GM18861 (cell line): ENCODE measurements at regions not wholly inside any gene's neighbourhood (a gene's known extent, or its start where the extent isn't known, plus 50 kb on each side); places are given as distances from the start of the nearest gene placed in this dataset.
"Not testable (repeated sequence)": the region's sequence is repeated elsewhere in the genome, so short reads cannot be mapped to it uniquely, and the experiment has no call there.

Experiments
- ATAC-seq: cut with Tn5 transposase; IDR thresholded peaks from one replicate; pipeline ENCODE4 v1.9.1; 2021; ENCODE audit not compliant: unreplicated experiment

DNA sequence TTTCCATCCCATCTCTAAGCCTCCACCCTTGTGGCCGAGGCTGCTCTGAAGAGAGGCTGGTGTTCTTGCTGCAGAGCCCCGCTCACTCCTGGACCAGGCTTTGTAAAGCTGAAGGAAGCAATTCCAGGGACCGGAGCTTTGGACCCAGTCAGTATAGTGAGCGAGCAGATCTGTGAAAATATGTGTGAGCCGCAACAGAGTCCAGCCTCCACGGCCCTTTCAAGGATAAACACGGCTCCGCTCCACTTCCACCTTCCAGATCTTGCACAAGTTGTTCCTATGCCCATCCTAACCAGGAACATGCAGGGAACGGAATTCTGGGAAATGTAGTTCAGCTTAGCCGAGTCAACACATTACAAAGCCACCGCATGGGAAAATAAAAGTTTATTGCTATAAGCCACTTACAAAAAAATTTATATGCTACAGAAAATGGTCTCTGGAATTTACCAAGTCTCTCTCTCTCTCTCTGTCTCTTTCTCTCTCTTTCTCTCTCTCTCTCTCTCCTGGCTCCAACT lies 151.7 kb upstream of the ZNF521 start:
- no peak for ATAC-seq

DNA sequence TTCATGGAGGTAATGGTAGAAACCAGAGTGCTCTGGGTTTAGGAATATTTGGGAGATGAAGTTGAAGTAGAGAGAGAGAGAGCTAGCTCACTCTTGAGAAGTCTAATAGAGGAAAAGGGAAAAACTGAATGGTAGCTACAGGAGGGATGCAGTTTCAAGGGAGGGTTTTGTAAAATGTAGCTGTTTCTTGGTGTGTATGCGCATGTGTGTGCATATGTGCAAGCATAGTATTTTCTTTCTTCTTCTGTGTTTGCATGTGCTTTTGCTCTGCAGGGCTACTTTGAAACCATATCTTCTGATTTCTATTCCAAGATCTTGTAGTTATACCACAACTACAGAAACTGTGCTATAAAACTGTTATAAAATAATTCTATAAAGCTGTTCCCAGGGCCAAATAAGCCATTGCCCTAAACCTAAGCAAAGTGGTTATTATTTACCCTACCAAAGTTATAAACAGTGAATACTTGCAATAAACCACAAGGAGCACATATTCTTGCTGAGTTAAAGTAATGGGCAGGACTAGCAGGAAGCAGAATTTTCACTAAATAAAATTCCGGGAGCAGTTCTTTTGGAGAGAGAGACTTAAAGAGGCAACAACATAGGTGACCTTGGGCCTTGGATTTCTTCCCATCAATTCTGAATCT lies 145.3 kb upstream of the ZNF521 start:
- ATAC-seq, result no peak

DNA sequence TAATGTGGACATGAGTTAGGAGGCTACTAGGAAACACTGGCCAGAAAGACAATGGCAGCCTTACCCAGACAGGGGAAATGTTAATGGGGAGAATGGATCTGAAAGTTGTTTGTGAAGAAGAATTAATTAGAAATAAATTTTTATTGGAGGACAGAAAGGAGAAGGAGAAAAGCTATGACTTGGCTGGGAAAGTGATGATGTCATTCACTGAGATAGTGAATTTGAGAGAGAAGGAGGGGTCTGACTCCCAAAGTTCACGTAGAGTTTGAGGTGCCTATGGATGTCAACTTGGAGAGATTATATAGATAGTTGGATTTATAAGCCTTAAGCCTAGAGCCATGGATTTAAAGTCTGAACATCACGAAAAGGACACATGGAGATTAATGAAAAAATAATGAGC lies 144.6 kb upstream of the ZNF521 start:
- ATAC-seq, result no peak

DNA sequence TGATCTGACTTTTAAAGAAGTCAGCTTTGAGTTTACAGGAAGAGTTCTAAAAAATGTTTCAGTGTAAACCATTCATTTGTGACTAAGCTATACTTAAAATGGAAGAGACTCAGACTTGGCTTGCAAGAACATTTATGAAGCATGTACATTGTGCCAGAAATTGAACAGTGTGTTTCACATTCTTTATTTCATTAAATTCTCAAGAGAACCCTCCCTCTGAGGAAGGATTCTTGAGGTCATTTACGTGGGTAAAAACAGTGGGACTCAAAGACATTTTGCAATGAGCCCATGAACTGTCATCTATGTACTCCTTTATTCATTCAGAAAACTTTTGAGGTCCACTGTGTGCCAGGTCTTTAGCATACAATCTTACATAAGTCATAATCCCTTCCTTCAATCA lies 143.6 kb upstream of the ZNF521 start:
- ATAC-seq, result no peak

DNA sequence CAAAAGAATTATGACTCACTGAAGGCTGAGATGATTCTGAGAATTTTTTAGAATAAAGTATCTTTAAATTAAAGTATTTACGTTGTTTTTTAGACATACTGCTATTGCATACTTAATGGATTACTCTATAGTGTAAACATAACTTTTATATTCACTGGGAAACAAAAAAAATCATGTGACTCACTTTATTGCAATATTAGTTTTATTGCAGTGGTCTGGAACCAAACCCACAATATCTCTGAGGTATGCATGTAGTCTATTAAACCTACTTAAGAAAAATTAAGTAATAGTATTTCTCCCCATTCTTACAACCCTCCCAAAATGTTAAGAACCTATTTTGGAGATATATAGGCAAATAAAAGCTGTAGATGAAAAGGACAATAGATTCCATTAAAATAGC lies 142.9 kb upstream of the ZNF521 start:
- no peak for ATAC-seq

DNA sequence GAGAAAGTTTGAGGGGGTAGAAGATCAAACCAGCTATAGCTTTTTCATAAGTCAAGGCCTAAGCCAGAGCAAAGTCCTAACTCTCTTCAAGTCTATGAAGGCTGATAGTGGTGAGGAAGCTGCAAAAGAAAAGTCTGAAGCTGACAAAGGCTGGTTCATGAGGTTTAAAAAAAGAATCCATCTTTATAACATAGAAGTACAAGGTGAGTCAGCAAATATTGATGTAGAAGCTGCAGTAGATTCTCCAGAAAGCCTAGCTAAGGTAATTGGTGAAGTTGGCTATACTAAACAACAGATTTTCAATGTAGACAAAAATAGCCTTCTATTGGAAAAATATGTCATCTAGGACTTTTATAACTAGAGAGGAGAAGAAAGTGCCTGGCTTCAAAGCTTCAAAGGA lies 141.4 kb upstream of the ZNF521 start:
- no peak for ATAC-seq

DNA sequence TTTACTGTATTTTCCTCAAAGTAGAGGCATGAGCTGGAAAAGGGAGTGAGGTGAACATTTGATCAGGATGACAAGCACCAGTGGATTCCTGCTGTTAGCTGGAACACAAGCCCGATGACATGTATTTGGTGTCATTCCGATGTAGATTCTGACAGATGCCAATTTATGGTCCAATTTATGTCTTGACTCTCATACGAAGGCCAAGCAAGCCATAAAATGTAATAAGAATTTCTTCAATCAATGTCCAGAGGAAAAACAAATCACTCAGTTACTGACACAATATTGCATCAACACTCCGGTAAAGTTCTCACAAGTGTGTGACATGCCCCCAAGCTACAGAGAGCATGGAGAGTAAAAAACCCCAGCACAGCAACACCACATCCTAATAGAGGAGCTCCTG lies 138.3 kb upstream of the ZNF521 start:
- no peak for ATAC-seq

DNA sequence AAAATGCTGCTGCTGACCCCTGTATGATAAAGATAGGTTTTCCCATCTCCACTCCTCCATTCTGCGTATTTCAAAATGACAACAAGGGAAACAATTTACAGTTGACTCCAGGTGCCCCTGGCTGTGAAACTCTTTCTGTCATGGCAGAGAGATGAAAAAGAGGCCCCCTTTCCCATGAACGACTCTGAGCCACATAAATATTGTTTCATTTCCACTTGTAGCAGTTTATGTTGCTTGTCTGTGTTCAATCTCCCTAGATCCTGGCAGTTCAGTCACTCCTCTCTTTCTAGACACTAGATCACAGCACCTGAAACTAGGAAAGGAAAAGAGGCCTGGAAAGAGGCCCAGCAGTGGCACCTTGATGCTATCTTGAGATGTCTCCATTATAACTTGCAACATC lies 121.0 kb upstream of the ZNF521 start:
- no peak for ATAC-seq

DNA sequence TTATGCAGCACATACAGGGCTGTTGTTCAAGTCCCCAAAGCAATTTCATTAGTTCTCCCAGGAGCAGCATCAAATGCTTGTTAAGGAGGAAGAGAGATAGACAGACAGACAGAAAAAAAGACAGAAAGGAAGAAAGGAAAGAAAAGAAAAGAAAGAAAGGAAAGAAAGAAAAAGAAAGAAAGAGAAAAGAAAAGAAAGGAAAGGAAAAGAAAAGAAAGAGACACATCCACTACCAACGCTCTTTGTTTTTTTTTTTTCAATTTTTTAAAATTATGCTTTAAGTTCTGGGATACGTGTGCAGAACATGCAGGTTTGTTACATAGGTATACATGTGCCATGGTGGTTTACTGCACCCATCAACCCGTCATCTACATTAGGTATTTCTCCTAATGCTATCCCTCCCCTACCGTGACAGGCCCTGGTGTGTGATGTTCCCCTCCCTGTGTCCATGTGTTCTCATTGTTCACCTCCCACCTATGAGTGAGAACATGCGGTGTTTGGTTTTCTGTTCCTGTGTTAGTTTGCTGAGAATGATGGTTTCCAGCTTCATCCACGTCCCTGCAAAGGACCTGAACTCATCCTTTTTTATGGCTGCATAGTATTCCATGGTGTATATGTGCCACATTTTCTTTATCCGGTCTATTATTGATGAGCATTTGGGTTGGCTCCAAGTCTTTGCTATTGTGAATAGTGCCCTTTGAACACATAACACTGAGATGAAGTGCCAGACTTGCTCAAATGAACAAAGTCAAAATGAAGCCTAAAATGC lies 119.0 kb upstream of the ZNF521 start:
- not testable (repeated sequence) for ATAC-seq

DNA sequence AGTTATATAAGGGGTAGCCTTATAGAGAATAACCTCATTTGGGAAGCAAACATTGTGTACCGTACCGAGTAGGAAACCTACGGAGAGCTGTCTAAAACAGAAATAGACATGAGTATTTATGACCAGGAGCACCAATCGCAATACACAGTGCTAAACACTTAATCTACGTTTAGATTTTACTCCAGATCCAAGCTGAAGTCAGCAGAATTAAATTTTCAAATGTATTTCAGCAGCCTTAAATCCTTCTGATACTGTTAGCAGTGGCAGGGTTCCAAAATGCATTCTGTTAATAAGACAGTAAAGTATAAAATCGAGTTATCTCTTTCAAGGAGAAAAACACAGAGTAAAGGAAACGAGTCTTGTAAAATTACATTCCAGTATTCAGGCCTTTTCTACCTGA lies 118.1 kb upstream of the ZNF521 start:
- no peak for ATAC-seq

DNA sequence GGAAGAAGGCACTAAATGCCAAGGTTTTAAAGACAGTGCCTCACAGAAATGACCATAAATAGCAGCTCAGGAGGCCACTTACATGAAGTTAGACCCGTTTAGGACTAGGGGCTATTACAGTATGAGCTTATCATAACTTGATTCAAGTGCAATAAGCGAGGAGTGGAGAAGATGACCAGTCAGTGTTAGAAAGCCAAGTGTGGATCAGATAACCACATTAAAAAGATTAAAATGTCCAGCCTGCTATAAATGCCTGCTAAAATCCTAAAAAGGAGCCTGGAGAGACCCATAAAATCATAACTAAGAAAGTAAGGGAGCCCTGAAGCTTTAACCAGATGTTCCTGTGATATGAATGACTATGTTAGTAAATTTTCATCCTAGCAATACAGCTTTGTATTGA lies 117.5 kb upstream of the ZNF521 start:
- ATAC-seq, result no peak

DNA sequence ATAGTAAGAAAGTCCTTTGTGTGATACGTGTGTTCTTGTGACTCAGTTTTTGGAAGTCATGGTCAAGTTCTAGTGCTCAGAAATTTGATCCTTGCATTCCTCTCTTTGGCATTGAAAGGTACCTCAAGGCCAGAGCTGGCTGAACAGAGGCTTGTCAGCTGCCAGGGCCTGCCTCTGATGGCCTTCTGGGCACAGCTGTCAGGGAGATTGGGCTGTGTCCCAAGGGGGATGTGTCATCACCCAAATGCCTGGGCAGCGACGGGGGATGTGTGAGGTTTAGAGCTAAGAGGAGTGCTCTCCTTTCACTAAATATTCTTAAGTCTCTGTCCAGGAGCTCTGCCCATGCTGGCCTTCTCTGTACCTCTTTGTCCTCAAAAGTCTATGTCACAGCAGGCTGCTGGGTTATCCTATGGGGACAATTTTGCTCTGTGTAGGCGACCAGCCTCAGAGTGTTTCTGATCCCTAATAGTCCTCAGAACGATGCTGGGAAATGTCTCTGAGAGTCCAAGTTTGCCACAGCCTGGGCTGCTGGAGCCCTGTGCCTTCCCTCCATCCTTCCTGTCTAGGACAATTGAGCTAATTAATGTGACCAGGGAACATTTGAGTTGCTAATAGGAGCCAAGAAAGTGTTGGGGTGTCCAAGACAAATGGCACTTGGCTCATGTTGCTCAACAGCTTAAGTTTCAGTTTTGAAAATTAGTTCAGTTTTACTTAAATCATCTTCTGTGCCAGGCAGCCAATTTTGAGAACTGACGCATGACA lies 115.4 kb upstream of the ZNF521 start:
- ATAC-seq, result no peak

DNA sequence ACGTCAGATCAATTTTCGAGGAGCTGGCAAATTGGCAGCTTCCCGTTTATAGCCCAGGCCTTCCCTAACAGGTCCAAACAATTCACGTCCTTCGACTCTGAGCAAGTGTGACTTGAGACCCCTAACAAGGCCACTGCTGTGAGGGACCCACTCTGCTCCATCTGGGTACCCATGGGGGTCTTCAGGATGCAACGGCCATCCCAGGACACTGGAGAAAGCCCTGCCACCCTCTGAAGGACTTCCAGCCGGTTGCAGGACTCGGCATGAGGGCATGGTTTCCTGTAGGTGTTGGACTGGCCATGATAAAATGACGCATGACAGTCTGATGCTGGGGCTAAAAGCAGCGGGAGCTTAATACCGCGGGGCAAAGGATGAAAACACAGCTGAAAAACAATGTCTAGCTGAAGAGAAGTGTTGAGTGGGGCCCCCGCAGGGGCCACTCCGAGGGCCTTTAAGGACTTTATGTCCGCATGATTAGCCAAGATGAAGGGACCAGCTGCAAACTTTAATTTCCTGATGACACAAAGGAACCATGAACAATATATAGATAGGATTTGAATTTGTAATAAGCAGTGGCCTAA lies 113.3 kb upstream of the ZNF521 start:
- no peak for ATAC-seq

DNA sequence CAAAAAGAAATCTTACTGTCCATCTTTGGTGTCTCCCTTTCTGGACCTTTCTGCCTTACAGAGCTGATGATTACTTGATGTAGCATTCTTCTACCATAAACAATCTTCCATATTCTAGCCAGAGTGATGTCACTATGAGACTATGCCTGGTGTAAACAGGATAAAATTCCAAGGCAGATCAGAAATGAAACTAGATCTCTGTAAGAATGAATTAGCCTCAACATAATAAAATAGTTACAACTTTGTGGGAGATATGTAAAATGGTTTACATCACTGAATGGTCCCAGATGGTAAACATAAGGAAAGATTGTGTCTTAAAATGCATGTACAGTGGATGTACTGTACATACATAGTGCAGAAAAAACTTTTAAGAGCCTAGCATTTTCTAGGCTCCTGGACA lies 112.3 kb upstream of the ZNF521 start:
- no peak for ATAC-seq

DNA sequence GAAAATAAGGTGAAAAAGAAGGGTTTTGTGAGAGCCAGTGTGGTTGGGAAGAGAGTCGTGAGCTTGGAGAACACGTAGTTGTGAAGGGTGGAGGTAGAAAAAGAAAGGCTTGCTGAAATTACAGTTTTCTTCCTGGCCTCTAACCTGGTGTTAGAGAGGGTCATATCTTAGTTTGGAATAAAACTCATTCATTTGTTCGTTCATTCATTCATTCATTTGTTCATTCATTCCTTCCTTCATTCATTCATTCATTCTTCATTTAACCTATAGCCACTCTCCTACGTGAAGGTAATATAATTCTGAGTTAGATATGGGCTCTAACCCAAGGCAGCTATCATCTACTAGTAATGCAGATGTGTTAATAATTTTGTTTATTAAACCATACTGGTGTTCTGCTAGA lies 111.8 kb upstream of the ZNF521 start:
- no peak for ATAC-seq

DNA sequence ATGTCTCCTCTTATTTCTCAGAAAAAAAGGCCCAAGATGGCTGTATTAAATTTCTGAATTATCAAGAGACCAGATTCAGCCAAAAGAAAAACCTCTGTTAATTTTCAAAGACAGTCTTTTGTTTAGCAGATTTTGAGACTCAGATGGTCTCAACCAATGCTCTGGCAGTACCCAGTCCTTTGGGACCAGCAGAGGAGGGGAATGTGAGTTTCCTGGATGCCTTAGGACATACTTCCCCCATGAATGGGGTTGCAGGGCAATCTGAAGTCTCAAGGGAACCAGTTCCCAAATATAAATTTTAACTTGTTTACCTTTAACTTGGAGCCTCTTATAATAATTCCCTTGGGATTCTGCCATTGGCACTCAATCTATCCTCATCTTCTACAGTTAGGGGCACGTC lies 107.8 kb upstream of the ZNF521 start:
- no peak for ATAC-seq

DNA sequence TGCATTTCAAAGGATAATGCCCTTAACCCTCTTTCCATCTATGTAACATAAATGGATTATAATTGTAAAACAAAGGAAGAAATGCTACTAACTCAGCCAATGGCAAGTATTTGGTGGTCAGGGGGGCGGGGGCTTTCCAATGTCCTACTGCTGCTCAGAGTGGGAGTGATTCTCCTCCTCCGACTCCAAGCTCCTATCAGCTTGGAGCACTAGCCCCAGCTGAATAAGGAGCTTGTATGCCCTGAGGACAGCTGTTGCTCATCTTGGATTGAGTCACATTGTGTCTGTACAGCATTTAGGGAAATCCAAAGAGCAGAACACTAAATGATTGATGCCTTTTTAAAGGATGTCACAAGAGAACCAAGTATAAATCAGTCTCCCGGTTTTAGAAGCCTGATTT lies 105.6 kb upstream of the ZNF521 start:
- ATAC-seq, result no peak

DNA sequence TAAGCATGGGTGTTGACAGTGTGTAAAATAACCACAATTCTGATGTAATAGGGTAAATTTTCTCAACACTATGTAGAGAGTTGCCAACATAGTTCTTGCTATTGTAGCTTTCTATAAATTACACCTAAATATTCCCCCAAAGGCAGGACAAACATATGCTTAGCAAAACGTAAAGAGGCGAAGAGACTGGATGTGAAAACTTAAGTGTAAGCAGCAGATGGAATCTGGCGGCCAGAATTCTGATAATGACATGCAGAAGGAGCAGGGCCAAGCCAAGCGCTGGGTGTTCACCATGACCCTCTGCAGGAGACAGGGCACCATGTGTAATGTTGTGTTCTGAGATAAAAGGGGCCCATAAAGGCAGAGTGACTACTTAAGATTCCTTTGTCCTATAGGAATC lies 105.2 kb upstream of the ZNF521 start:
- no peak for ATAC-seq

DNA sequence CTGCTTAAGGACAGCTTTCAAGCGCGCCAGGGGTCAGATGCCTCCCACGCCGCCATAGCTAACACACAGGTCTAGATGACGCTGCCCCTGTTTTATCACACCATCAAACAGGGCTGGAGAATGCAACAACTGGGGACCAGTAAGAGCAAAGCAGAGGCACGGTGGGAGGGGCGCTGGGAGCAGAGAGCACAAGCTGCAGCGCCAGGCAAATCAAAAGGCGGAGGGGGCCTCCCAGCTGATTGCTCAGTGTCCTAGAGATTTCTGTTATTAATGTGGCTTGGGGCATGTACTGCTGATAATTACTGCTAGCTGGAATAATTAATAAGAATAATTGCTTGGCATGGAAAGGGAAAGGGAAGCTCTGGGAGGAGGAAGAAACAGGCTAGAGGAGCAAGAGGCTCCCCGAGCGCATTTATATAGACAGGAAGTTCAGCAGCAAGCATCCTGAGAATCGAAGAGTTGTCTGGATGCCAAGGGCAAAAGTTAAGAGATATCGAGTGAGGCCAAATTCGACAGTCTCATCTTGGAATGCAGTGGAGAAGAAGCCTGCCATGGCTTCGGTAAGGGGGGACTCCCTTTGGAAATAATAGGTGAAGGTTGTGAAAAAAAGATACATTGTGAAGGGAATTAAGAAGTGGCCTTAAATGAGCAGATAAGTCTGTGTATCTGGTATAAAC lies 104.5 kb upstream of the ZNF521 start:
- no peak for ATAC-seq

DNA sequence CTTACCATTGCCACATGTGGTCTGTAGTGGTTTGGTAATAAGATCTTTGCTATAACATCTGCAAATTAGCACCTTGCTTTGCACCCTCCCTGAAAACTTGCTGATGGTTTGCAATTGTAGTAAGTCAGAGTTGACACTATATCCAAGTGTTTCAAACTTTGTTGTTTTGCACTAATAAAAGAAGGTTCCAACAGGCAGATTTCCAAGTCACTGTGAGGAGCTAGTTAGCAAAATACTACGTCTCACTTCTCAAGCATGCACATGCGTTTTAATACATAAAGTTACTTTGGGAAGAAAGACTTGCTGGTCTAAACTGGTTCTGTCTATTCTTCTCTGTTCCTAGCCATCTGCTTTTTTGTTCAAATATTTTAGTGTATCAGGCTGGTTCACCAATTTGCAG lies 103.7 kb upstream of the ZNF521 start:
- no peak for ATAC-seq

DNA sequence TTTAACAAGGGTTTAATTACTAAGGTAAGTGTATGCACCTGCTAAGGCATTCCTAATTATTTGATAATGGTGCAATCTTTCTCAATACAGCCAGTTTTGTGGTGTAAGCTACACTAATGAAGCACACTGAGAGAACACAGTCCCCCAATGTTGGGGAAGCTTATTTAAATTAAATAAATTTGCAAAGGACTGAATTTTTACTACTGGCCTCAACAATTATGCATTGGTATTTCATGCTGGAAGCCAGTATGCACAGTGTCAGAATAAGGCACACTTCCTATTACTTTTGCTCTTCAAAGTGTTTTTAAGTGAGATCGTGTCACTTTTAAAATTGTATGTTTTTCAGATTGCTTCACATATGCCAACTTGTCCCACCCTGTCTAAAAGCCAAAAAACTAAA lies 103.2 kb upstream of the ZNF521 start:
- ATAC-seq, result no peak
